ENCODE measurements at regions not wholly inside any gene's neighbourhood (a gene's known extent, or its start where the extent isn't known, plus 50 kb on each side); places are given as distances from the start of the nearest gene placed in this dataset.
A peak's percentile ranks its signal among the peaks of the same experiment; 100 is the strongest.

DNA sequence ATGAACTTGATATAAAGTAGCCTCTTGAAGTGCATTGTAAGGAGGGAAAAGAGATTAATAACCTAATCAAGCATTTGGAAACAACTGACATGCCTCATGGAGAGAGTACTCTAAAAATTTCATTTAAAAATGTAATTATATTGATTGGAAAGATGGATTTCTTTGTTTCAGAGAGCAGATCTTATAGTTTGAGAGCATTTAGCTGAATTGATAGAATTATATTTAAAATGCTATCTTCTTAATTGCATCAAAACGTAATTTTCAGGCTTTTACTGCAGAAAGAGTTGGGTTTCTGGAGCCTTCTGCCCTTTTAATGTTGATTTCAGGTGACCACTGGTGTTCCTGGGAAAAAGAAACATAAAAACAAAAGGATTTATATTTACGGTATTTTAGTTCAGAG, 130.6 kb downstream of the EDN3 start:
- no peak for DNase-seq (ENCODE audit: low read depth)

DNA sequence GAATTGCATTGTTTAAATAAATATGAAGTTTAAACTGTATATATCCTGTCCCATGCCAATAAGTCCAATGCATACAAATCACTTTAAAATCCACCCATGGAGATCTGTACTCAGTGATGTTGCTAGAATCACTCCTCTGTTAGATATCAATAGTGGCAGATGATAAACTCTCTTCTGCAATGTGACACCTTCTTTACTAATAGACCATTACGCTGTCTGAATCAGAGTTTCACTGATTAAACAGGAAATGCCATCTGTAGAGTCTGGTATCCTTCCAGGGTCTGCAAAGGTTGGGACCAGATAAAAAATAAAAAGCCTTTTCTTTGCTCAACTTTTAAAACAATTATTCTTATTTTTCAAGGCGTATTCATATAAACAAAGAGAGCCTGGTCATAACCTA, 134.5 kb downstream of the EDN3 start:
- no peak for DNase-seq (ENCODE audit: low read depth)

DNA sequence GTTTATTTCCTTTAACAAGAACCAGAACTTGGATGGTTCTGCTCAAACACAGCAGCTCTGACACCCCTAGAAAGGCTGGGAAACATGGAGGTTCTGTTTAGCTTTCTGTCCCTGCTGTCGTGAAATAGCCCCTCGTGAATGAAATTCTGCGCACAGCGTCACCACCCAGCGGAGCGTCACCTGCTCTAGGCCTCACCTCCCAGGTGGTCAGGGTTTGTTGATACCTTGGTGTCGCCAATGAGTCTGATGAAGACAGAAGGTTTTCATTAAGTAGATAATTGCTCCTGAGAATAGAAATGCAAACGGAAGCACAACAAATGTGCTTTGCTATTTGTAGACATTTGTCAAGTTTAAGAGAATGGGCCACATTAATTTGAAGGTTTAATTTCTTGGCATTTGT, 135.1 kb downstream of the EDN3 start:
- DNase-seq (ENCODE audit: low read depth): no peak

DNA sequence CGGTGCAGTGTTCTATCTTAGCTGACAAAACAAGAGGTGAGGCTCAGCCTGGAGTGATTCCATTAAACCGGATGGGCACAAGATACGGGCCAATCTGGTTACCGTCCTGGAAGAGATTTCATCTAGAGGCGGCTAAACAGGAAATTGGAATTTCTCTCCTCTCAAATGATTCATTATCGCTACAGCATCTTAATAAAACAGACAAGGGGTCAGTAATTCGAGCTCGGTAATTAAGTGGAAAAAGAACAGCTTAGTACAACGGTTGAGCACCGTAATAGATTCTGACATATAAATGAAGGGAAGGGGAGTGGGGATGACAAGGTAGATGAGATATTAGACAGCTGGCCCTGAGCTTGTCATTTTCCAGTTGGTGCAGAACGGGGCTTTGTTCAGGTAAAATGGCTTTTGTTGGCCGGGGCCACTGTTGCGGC, 137.2 kb downstream of the EDN3 start:
- DNase-seq (ENCODE audit: low read depth): no peak

DNA sequence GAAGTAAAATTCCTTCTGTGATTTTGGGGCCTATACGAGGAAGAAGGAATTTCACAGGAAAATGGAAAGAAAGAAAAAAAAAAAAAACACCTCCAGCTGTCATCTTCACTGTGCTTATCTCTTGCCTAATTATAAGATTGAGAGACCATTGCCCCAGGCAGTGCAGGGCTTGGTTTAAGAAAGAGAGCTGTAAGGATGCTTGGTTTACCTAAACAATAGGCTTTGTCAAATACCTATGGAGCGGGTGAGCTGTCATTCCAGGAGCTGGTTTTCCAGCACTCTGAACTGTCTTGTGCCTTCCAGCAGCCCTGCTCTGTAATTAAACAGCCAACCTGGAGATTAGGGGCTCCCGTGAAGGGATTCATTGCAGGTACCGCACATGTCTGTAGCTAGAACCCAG, 137.8 kb downstream of the EDN3 start:
- DNase-seq (ENCODE audit: low read depth): no peak

DNA sequence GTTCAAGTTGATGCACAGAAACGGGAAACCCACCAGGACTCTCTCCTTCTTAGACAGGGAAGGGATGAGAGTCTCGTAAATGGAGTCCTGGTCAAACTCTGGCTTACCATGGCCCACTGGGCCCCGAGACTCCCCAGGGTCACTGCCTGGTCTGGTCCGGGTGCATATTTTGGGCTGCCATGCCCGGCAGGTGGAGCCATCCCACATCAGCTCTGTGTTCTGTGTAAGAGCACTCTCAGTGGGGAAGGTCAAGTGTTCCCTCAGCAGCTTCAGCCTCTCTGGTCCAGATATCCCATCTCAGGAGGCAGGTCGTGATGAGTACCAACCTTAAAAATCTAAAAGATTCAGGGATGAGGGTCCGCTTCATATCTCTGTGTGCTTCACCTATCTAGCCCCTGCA, 138.8 kb downstream of the EDN3 start:
- no peak for DNase-seq (ENCODE audit: low read depth)

DNA sequence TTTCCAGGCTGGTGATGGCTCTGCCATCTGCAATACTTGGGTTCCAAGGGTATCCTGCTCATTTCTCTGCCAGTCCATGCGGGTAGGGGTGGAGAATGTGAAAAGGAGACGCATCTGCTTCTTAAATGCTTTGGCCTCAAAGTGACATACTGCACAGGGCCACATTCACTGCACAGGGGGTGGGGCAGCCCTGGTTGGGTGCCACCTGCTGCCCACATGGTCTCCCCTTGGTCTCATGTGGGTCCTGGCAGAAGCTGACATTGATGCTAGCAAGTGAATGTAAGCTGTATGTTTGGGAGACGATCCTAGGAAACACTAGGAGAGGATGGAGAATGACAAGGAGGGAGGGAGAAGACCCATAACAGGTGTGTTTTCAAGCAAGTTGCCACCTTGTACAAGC, 140.9 kb downstream of the EDN3 start:
- DNase-seq (ENCODE audit: low read depth): no peak

DNA sequence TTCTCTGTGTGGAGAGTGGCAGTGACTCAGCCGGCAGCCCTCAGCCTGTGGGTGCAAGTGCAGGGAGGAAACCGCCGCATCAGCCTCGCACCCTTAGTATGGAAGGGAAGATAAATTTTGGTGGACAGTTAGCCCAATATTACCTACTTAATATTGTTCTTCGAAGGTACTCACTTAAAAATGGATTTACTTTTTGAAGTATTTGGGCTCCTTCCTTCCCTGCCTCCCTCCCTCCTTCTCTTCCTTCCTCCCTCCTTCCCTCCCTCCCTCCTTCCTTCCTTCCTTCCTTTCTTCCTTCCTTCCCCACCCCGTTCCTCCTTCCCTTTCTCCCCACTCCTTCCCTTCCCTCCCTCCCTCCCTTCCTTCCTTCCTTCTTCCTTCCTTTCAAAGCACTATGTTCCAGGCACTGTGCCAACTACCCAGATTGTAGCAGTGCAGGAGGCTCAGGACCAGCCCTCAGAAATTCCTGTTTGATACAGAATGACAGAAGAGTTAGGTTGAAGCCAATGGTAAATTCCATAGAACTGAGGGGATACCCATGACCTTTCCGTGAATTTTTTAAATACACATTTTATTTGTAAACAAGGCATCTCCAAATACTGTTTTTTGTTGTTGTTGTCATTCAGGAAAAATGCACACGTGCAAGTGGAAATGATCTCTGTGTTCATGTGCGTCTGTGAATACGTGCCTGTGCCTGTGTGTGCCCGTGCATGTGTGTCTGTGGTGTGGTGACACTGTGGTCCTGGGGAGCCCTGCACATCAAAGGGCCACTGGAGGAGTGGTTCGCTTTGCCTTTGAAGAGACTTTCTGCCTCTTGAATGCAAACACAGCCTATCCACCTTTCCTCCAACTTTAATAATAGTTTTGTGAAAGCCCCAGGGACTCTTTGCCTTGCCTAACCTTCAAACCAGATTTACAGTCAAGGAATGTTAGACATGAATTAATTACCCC, 141.7 kb downstream of the EDN3 start:
- DNase-seq (ENCODE audit: low read depth): no peak

DNA sequence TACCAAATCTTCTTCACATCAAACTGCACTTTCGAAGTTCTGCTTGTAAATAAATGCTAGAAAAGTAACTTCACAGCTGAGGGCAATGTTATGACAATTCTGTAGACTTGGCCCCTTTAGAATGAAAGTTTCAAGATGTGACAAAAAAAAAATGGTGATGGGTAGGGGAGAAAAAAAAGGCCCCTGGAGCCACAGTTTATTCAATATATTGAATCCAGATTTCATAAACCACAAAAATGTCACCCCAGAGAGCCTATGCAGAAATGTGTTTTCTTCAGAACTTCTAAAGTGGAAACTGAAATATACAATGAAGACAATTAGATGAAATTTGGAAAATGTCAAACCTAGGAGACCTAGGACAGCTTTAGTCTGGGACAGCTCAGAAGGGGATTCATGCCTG, 143.1 kb downstream of the EDN3 start:
- no peak for DNase-seq (ENCODE audit: low read depth)

DNA sequence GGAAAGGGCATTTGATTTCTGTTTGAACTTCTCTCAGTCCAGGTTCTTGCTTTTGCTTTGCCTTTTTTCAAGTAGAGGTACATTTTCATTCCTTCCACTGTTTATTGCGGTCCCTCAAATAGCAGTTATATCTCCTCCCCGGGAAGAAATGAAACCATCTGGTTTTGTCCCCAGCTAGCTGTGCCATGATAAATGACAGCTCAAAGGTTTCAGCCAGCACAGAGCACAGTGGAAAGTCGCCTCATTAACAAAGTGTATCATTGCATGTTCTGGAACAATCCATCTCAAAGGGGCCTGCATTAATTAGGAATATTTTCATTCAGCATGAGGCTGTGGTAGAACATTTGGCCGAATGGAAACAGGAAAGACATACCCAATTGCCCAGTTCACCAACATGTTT, 146.0 kb downstream of the EDN3 start:
- no peak for DNase-seq (ENCODE audit: low read depth)

DNA sequence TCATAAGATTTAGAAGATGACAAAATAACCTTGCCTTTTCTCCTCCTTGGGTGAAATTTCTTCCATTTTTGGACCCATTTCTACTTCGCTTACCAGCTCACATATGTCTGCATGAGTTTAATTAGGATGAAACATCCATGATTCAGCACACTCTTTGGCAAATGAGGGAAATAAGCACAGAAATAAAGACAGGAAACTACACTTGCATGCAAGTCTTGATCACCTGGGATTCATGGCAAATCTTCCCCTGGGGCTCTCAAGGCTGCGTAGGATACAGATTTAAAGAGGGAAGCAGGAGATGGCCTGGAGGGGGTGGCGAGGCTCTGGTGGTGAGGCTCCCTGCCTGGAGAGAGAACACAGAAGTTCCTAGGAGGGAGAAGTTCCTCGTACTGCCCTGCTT, 147.8 kb downstream of the EDN3 start:
- DNase-seq (ENCODE audit: low read depth): no peak

DNA sequence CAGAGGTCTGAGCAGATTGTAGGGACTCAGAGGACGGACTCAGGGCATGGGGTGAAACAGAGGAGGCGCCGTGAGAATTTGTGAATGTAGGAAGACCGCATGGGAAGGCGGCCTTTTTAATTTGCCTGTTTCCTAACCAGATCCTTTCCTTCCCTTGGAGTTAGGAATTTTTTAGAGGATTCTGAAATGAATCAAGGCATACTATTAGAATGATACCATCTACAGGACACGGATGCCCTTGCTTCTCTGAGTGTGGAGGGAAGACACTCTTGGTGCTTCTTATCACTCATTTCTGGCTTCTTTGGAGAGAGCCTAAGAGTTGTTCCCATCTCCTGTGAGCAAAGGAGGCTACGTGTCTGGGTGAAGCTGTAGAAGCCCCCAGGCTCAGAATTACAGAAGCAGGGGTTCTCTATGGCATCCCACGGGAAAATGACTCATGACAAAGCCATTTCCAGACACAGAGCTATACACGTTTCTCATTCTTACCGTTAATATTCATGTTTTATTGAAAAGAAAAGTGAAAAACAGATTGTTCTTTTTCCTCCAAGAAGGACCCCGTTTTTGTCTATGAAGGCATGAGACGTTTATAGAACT, 148.5 kb downstream of the EDN3 start:
- no peak for DNase-seq (ENCODE audit: low read depth)

DNA sequence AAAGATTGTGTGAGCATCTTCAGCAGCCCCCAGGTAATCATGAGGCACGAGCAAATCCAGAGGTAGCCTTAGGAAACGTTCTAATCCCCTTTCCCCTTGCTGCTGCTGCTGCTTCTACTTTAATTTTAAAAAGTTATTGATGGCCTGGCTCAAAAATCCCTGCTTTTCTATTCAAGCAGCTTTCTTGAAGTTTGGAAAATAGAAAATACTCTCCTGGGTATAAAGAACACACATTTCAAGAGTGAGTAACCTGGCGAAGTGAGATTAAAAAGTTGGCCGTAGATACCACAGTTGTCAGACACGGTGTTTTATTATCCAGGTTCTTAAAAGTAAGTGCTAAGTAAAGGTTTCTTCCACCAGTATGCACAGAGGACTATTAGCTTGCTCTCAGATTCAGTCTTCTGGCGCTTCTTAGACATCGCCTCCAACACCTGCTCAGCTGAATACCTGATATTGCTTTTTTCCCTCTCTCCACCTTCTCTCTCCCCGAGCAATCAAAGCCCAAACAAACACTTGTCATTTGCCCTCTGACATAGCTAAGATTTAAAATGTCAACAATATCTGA, 150.7 kb downstream of the EDN3 start:
- DNase-seq (ENCODE audit: low read depth): no peak

DNA sequence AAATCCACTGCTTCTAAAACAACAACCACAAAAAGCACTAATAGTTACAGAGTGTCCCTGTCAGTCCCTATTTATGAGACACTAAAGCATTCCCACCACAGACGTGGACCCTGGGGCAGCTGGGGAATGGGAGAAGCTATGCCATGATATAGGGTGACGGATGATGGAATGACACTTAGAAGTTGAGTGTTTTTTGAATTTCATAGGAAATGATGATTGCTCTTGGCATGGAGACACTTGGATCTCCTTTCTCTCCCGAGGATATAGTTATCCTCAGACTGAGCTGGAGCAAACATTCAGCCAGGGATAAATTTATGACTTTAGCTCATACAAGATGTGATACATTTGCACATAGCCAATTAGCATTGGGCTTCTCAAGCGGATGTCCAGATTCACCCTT, 151.2 kb downstream of the EDN3 start:
- DNase-seq (ENCODE audit: low read depth): no peak

DNA sequence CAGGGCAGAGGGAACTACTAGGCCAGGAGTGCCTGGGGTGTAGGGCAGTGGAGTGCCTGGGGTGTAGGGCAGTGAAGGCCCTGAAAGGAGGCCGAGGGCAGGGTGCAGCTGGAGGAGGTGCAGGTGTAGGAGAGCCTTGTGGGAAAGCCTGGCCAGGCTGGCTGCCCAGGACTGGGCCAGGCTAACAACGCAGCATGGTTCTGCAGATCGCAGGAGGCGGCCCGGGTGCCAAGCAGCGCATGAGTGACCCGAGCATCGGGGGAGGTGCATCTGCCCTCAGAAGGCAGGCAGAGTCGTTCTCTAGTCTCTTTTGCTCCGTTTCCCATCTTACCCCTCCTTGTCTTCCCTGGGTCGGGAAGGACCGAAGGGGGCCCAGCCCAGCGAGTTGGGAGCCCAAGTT, 151.5 kb upstream of the PHACTR3 start:
- DNase-seq (ENCODE audit: low read depth): no peak

DNA sequence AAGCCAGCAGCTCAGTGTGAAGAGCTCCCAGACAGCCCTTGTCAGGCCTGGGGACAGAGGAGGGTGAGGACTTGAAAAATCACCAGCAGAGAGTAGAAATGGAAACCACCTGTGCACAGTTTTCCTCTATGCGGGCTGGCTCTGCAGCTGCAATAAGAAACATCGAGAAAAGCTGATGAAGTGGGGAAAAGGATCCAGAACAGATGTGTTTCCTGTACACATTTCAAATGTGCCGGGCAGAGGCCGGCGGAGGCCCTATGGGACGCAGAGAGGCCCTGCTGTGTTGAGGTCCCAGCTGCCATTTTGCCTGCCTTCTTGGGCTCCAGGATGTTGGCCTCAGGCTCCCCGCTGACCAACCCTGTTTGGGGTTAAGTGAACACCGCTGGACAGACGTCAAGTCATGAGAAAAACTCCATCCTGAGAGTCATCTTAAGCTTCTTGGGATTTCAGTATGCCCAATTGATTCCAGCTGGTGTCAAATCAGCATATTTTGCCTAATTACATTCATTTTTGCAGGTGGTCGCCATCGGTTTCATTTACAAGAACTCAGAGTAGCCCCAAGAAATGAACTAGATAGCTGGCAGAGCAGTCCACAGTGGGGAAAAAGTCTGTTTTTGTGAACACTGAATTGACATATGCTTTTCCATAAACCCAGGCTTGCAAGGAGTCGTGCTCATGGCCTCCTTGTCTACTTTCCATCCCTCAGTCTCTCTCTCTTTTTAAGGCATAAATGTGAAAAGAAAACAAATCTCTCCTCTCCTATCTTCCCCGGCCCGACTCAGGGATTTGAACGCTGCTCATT, 150.4 kb upstream of the PHACTR3 start:
- DNase-seq (ENCODE audit: low read depth): no peak

DNA sequence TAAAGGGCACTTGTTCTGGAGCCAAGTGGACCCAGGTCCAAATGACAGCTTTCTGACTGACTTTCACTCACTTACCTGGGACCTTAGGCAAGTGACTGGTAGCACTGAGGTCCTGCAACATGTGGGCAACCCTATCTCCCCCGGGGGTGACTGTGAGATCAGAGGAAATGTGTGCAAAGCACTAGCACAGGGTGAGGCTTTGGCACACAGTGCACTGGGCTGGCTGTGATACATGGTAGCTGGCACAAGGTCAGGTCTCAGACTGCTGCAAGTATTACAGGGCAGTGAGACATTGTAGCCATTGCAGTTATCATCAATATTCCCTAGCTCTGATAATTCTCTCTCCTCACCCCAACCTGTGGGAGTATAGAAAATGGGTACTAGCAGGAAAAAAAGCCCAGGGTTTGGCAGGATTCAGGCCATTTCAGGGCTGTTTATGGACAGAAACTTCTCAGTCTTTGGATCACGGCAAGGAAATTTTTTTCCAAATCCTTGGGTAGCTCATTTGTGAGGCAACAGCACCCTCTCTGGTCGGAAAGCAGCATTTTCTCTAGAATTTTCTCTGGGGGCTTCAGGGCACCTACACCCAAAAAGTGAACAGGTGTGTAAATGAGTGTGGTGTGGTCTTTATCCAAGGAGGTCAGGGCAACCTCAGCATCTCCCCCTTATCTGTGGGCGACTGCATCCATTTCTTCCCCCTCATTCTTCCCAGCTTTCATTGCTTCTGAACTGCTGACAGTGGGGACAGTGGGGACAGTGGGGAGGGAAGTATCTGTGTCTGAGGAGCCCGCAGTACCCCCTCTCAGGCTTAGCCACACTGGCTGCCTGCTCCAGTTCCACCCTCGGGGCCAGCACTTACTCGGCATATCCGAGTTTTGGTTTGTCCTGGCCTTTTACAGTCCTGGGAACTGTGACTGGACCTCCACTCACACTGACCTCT, 148.7 kb upstream of the PHACTR3 start:
- peak; percentile 0 for DNase-seq (ENCODE audit: low read depth)

DNA sequence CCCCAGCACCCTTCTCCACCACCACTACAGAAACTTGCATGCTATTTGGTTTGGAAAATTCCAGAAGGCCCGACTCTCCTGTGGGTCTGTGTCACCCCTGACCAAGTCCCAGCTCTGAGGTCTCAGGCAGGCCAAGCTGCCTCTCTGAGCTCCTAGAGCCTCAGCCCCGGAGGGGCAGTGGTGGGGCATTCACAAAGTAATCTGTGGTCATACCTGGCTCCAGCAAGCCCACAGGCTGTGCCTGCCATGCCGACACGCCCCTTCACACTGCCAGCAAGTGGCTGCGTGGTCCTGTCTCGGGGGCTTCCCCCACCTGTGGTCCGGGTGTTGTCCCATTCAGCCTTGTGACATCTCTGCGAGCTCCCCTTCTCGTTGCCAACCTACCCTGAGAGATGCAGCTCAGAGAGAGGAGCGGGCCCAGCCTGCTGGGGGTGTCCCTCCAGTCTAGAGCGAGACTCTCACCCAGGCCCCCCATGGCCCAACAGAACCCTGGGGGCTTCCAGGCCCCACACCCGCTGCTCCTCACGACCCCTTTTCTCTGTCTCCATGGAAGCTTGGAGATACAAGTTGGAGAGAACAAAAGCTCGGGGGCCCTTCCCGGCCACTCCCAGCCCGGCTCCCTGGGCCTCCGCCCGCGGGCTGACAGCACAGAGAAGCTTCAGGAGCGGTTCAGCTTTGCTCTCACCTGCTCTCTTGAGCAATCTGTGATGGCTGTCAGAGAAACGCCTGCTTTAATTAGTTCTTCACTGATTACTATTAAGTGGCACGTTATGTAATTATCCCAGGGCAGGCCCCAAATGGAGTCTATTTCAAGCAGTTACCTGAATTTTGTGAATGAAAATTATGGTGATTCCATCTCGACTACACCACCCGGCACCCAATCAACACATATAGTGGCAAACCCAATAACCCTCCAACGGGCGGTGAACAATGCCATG, 147.7 kb upstream of the PHACTR3 start:
- no peak for DNase-seq (ENCODE audit: low read depth)

DNA sequence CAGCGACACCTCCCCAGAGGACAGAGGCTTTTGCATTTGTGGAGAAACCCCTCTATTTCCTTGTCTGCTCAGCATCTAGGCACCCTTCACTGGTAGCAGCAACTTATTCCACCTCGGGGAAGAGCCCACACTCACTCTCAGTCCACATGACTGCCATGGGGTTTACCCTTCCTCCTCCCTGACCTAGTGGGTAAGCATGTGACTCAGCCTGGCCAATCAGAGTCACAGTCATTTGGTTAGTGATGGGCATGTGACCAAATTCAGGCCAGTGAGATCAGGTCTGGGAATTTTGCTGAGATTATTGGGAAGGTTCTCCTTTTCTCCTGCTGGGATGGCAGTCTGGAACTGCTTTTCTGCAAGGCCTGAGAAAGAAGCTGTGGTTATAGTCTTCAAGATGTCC, 145.7 kb upstream of the PHACTR3 start:
- no peak for DNase-seq (ENCODE audit: low read depth)

DNA sequence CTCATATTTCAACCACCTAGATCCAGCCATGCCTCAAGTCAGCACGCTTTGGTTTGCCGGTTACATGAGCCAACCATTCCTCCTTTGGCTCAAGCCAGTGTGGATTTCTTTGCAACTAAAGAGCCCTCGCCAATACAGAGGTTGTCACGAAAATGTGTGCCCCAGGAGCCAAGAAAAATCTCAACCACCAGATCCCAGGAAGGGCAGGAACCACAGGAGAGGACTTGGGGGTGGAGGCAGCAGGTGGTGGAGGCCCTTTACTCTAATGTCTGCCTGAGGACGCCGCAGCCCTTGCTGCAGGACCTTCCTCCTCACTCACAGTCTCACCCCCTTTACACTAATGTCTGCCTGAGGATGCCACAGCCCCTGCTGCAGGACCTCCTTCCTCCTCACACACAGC, 144.8 kb upstream of the PHACTR3 start:
- DNase-seq (ENCODE audit: low read depth): no peak
